ENCODE measurements at regions not wholly inside any gene's neighbourhood (a gene's known extent, or its start where the extent isn't known, plus 50 kb on each side); places are given as distances from the start of the nearest gene placed in this dataset.

DNA sequence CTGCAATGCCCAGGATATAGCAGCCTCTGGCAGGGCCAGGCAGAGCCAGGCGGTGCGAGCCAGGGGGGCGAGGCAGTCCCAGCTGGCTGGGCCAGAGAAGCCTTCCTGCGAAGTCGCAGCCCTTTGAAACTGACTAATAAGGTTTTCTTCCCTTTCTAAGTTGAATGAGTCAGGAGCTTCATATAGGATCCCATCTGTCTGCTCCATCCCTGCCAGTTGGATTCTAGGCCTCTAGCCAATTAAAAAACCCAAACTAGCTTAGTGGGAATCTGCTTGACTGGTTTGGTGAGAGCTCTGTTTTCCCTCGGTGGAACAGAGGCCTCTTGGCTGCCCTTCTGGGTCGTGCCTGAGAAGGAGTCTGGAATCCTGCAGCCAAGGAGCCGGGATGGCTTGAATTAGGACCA lies 70.1 kb upstream of the RAPGEF1 start:
- Mint-ChIP-seq H3K36me3 (no peaks in the 10 kb centered on the region), H3K4me3 (no peak overlapping the region), H3K27ac (no peak overlapping the region), H3K4me1 (no peaks in the 10 kb centered on the region), H3K9me3 (no peaks in the 10 kb centered on the region)
- ATAC-seq = no peak
- no peak for DNase-seq (ENCODE audit: low spot score in 2 of 2)

DNA sequence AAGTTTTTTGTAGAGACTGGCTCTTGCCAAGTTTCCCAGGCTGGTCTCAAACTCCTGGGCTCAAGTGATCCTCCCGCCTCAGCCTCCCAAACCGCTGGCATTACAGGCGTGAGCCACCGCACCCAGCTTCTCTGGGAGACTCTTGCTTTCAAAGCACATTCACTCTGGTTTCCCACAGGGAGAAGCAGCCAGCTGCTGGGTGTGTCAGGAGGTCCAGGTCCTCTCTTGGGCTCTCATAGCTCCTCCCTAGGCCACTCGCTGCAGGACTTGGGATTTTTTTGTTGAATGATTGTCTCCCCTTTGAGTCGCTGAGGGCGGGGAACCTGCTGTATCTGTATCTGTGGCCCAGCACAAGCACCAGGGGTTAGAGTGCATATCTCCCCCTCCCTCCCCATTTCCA lies 68.4 kb upstream of the RAPGEF1 start:
- DNase-seq (ENCODE audit: low spot score in 2 of 2) (no peak), ATAC-seq (no peak)
- Mint-ChIP-seq H3K36me3 (no peaks in the 10 kb centered on the region), H3K4me3 (no peak overlapping the region), H3K4me1 (no peaks in the 10 kb centered on the region), H3K27ac (no peak overlapping the region), H3K9me3 (no peaks in the 10 kb centered on the region)

- Mint-ChIP-seq H3K4me1 (no peaks in the 10 kb centered on the region), H3K9me3 (no peaks in the 10 kb centered on the region), H3K4me3 (no peak overlapping the region), H3K36me3 (no peaks in the 10 kb centered on the region), H3K27ac (no peak overlapping the region)
- no peak for DNase-seq (ENCODE audit: low spot score in 2 of 2)
- ATAC-seq = no peak
Observed at GRCh38 chr9:131807144-131807983, 67.5 kb upstream of the RAPGEF1 start.

GRCh38 chr9:131805803-131806202 lies 65.9 kb upstream of the RAPGEF1 start:
- DNase-seq (ENCODE audit: low spot score in 2 of 2) = no peak
- Mint-ChIP-seq H3K4me3 (no peak overlapping the region), H3K36me3 (no peaks in the 10 kb centered on the region), H3K4me1 (no peaks in the 10 kb centered on the region), H3K9me3 (no peaks in the 10 kb centered on the region), H3K27ac (no peak overlapping the region)
- ATAC-seq = no peak

GRCh38 chr9:131804826-131805225 lies 65.0 kb upstream of the RAPGEF1 start:
- ATAC-seq = no peak
- Mint-ChIP-seq H3K4me1 (no peaks in the 10 kb centered on the region), H3K36me3 (no peaks in the 10 kb centered on the region), H3K4me3 (no peak overlapping the region), H3K9me3 (peaks cover 5% of the 10 kb centered on the region), H3K27ac (no peak overlapping the region)
- DNase-seq (ENCODE audit: low spot score in 2 of 2) = no peak

DNA sequence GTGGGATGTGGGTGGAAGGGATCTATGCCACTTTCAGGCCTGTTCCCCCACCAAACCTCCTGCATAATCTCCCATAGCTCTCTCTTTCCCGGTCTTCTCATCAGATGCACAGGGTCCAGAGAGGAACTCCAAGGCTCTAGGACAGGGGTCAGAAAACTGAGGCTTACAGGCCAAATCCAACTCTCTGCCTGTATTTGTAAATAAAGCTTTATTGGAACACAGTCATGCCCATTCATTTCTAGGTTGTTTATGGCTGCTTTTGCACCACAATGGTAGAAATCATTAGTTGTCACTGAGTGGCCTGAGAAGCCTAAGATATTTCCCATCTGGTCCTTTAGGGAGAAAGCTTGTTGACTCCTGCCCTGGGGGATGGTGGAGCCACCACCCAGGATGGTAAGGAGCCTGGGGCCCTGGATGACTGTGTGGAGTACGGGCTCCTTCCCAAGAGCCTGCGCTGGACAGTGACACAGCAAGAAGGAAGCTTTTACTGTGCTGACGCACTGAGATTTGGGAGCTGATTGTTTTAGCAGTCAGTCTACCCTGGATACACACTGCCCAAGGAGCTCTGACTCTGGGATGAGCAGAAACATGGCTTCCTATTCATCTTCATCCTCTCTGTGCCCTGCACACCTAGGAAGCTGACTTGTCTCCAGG lies 64.0 kb upstream of the RAPGEF1 start:
- DNase-seq (ENCODE audit: low spot score in 2 of 2) = no peak
- no peak overlapping the region for H3K4me3 Mint-ChIP-seq
- H3K9me3 Mint-ChIP-seq = peaks cover 5% of the 10 kb centered on the region
- ATAC-seq = no peak
- no peak overlapping the region for H3K27ac Mint-ChIP-seq
- H3K36me3 Mint-ChIP-seq = no peaks in the 10 kb centered on the region
- no peaks in the 10 kb centered on the region for H3K4me1 Mint-ChIP-seq

DNA sequence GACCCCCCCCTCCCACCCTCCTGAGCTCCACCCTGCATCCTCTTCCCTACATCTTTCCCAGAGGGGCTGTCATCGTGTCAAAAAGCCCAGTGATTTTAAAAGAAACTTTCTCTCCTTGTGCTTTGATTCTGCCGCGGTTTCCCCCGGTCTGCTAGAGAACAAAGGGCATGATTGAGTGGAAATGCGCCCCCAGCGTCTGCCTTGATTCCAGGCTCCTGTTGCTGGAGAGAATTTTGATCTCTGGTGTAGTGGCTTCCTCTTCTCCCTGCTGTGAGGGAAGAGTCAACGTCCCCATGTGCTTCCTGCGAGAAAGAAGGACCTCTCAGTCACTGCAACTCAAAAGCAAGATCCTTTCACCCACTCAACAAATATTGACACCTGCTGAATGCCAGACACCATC lies 61.9 kb upstream of the RAPGEF1 start:
- Mint-ChIP-seq H3K27ac (no peak overlapping the region), H3K4me3 (no peak overlapping the region), H3K36me3 (no peaks in the 10 kb centered on the region), H3K9me3 (peaks cover 5% of the 10 kb centered on the region), H3K4me1 (no peaks in the 10 kb centered on the region)
- DNase-seq (ENCODE audit: low spot score in 2 of 2) (no peak), ATAC-seq (no peak)

- DNase-seq (ENCODE audit: low spot score in 2 of 2) (no peak), ATAC-seq (no peak)
- Mint-ChIP-seq H3K27ac (no peak overlapping the region), H3K4me1 (no peaks in the 10 kb centered on the region), H3K4me3 (no peak overlapping the region), H3K9me3 (peaks cover 5% of the 10 kb centered on the region), H3K36me3 (no peaks in the 10 kb centered on the region)
Observed at GRCh38 chr9:131800843-131801242, 61.0 kb upstream of the RAPGEF1 start.

DNA sequence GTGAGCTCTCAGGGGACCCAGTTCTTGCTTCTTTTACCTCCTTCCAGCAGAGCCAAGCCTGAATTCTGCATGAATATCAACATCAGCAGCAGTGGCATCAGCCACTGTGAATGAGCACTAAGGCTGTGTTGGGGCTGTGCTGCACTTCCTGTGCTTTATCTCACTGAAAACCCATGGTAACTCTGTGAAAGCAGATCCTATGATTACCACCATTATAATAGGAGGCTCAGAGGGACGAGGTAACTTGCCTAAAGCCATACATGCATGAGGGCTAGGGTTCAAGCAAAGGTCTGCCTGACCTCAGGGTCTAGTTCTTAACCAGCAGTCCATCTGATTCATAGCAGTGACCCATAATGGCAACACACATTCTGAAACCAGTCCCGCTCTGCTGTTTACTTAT lies 60.5 kb upstream of the RAPGEF1 start:
- Mint-ChIP-seq H3K4me3 (no peak overlapping the region), H3K27ac (no peak overlapping the region), H3K4me1 (no peaks in the 10 kb centered on the region), H3K36me3 (no peaks in the 10 kb centered on the region), H3K9me3 (peaks cover 5% of the 10 kb centered on the region)
- DNase-seq (ENCODE audit: low spot score in 2 of 2) = no peak
- ATAC-seq = no peak

DNA sequence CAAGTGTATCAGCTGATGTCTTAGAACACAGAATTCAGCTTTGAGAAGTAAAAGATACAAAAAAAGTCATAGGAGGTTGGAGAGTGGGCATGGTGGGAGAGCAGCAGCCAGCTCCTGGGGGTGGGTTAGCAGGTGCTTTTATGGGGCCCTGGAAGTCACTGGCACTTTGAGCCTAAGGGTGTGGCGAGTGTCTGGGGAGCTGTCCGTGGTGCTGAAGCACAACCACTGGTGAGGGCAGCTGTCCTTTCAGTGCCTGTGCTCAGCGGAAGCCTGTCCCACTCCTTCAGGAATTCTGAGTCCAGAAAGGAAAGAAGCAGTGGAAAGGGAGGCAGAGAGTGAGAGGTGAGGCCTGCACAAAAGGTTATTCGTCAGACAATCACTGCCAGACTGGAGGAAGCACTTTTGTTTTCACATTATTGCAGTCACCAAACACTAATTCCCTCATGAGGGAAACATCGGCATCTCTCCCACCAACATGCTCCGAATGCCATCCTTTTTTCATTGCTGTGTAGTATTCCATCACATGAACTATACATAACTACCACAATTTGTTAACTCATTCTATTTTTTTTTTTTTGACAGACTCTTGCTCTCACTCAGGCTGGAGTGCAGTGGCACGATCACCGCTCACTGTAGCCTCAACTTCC lies 59.4 kb upstream of the RAPGEF1 start:
- H3K4me3 Mint-ChIP-seq = no peak overlapping the region
- no peaks in the 10 kb centered on the region for H3K36me3 Mint-ChIP-seq
- peak; percentile 42 to 72 for DNase-seq (ENCODE audit: low spot score in 2 of 2)
- no peak overlapping the region for H3K27ac Mint-ChIP-seq
- no peaks in the 10 kb centered on the region for H3K4me1 Mint-ChIP-seq
- peaks cover 5% of the 10 kb centered on the region for H3K9me3 Mint-ChIP-seq
- ATAC-seq = peak; percentile 56

DNA sequence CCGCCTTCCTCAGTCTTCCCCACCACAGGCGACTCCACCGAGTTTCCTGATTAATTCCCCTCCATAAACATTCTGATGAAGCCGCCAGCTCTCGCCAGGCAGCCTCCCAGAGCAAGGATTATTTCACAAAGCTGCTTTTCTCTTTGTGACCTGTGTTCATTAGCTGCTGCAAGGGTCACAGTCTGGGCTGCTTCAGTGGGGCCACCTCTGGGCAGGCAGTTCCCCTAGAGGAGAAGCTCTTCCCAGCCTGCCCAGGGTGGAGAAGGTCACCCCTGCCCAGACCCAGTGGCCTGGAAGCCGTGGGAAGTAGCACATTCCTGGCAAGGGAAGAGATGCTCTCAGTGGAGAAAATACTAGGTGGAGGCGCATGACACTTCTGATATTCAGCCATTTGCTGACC lies 58.4 kb upstream of the RAPGEF1 start:
- DNase-seq (ENCODE audit: low spot score in 2 of 2) (no peak), ATAC-seq (no peak)
- H3K9me3 Mint-ChIP-seq = peaks cover 5% of the 10 kb centered on the region
- H3K36me3 Mint-ChIP-seq = no peaks in the 10 kb centered on the region
- H3K27ac Mint-ChIP-seq = no peak overlapping the region
- no peak overlapping the region for H3K4me3 Mint-ChIP-seq
- H3K4me1 Mint-ChIP-seq = no peaks in the 10 kb centered on the region

- DNase-seq (ENCODE audit: low spot score in 2 of 2) = no peak
- no peaks in the 10 kb centered on the region for H3K36me3 Mint-ChIP-seq
Observed at GRCh38 chr9:131794393-131794792, 54.5 kb upstream of the RAPGEF1 start.

DNA sequence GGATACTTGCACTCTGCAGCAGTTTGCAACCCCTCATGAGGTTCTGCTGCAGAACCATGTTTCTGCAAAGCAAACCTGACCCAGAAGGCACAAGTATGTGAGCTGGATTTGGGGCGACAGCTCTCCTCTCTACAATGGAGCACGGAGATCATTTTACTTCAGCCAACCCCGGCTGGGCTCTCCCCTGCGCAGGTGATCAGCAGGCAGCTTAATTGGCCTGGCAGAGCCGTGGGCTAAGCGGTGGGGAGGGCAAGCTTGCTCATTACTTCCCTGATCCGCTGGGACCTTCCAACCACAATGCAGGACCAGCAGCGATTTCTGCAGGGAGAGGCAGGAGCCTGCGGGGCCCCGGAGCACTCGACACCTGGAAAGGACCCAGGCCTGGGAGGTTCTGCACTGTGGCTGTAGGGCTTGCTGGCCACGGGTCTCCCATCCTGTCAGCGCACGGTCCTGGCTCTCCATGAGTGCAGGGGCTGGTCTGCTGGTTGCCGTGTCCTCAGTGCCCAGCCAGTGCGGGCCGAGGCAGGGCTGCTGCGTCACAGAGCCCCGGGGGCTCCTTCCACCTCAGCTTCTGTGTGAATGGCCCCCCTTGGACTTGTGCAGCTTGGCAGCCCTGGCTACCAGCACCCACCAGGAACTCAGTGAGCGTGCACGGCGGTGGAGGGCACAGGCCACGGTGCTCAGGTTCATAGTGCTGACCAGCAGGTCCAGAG lies 51.8 kb upstream of the RAPGEF1 start:
- H3K27ac Mint-ChIP-seq = no peak overlapping the region
- H3K36me3 Mint-ChIP-seq = no peaks in the 10 kb centered on the region
- no peak for ATAC-seq
- no peaks in the 10 kb centered on the region for H3K9me3 Mint-ChIP-seq
- H3K4me1 Mint-ChIP-seq = peaks cover 9% of the 10 kb centered on the region
- DNase-seq (ENCODE audit: low spot score in 2 of 2) = no peak
- H3K4me3 Mint-ChIP-seq = no peak overlapping the region

More at GRCh38 chr9:131794393-131794792, 54.5 kb upstream of the RAPGEF1 start:
- Mint-ChIP-seq H3K4me3 (no peak overlapping the region), H3K27ac (no peak overlapping the region), H3K4me1 (no peaks in the 10 kb centered on the region), H3K9me3 (no peaks in the 10 kb centered on the region)
- ATAC-seq = no peak
